Lung microvascular endothelial cell (primary cell): ENCODE measurements at regions not wholly inside any gene's neighbourhood (a gene's known extent, or its start where the extent isn't known, plus 50 kb on each side); places are given as distances from the start of the nearest gene placed in this dataset.

Source experiments
- DNase-seq, 2 donors: peaks; one replicate each; pipeline versions ENCODE4 v3.0.0 to v3.0.0-alpha.2; 2010; ENCODE audit warnings: low read depth in 2 of 2

GRCh38 chr18:42184685-42185477 lies 229.8 kb downstream of the PIK3C3 start:
- no peak for DNase-seq

DNA sequence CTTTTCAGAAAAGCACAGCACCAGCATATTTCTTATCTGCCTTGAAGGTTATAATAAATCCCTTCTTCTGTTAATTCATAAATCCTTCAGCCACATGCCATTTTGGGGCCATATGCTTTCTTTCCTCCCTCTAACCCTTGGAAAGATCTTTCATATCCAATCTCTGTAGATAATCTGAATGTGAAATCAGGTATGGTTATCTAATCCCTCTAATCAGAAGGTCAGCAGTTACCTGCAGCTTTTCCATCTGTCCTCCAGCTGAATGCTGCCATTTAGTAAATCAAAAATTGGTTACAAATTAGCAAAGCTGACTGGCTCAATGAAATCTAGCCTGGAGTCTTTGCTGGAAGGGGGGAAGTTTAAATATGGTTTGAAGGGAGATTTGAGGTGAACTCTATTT lies 230.5 kb downstream of the PIK3C3 start:
- no peak for DNase-seq

GRCh38 chr18:42187611-42188380 lies 232.8 kb downstream of the PIK3C3 start:
- no peak for DNase-seq

GRCh38 chr18:42190643-42191042 lies 235.6 kb downstream of the PIK3C3 start:
- DNase-seq: no peak

- DNase-seq: peak in 1 of 2 donors; percentile 32
Measured at GRCh38 chr18:42192251-42193248, 237.5 kb downstream of the PIK3C3 start.

DNA sequence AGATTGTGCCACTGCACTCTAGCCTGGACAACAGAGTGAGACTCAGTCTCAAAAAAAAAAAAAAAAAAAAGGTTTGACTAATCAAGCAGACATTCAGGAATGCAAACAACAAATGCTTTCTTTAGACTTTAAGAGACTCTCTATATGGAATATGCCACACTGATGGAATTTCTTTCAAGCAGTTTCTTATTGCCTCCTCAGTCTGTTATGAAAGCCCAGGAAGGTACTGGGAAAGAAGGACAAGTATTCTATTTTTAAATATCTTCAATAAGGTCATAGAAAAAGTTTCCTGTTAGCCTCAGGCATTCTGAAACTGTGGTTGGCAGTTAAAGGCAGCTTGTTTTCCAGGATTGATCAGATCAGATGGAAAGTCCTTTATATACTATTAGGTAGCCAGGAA lies 241.6 kb downstream of the PIK3C3 start:
- DNase-seq: no peak

DNA sequence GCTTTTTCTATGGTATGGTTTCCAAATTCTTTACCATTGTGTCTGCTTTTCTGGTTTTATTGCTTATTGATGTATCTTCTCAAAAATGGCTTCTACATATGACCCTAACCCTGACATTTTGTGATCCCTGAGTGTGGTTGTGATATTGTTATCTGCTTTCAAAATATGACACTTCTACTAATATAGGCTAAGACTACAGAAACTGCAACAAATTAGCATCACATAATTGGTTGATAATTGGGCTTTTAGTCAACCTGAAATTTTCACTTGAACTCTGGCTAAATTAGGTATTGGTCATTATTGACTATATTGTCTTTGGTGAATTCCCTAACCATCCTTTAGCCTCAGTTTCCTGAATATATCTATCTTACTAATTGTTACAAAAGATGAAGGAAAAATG lies 246.1 kb downstream of the PIK3C3 start:
- DNase-seq: no peak

GRCh38 chr18:42211201-42211600 lies 256.2 kb downstream of the PIK3C3 start:
- DNase-seq: no peak

- DNase-seq: no peak
Measured at GRCh38 chr18:42222557-42222956, 267.5 kb downstream of the PIK3C3 start.

GRCh38 chr18:42228581-42228980 lies 273.5 kb downstream of the PIK3C3 start:
- no peak for DNase-seq

DNA sequence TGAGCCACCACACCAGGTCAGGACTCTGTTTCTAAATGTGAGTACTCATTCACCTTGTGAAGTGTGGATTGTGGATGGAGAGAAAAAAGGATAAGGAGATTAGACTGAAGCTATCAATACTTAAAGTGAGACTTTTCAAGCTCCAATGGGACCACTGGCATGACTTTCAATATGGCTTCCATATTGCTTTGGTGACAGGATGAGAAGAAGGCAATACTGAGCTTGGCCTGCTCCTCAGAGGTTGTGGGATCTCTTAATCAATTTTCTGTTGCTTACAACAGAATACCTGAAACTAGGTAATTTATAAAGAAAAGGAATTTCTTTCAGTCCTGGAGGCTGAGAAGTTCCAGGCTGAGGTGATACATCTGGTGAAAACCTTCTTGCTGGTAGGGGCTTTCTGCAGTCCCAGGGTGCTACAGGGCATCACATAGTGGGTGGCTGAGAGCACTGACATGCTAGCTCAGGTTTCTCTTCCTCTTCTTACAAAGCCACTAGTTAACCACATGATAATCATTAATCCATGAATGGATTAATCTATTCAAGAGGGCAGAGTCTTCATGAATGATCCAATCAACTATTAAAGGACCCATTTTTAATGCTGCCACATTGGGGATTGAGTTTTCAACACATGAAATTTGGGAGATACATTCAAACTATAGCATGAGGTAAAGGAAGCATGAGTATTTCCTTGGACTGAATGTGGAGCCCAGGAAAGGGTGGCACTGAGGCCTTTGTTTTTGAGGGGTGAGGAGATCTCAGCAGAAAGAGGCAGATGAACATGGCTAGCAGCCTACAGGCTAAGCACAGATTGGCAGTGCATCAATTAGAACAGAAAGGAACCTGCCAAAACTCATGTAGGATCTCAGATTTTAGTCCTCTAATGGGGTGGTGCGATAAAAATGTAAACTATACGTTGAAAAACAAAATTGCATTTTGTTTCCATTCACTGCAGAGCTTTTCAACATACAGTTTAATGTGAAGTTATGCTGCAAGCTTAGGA lies 274.5 kb downstream of the PIK3C3 start:
- no peak for DNase-seq

DNA sequence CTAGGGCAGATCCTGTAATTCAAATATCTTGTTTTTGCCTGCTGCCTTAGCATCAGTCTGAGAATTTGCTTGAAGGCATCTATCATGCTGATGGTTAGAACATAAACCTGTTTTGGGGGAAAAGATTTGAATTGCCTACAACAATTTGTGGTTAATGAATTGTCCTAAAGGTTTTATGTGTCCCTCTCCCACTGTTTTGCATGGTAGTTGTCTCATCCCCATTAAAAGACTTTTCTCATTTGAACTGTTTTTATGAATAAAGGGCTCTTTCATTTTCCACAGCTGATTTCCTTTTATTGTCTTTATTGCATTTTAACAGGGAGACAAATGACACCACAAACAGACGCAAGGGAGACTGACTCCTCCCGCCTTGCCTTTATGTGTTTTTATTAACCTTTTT lies 275.6 kb downstream of the PIK3C3 start:
- DNase-seq: no peak

DNA sequence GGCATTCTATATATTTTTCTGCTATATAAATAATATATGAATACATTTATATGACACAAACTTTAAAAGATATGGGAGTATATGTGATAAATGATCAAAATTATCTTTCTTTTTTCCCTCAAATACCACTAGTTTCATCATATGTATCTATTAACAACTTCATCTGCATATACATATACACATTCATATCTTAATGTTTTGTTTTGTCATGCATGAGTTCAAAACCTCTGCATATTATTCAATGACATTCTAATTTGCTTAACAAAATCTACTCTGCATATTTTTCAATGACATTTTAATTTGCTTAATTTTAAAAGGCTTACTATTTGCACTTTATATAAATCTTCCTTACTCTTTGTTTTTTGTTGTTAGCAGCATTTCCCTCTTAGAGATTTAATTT lies 276.2 kb downstream of the PIK3C3 start:
- DNase-seq: no peak

DNA sequence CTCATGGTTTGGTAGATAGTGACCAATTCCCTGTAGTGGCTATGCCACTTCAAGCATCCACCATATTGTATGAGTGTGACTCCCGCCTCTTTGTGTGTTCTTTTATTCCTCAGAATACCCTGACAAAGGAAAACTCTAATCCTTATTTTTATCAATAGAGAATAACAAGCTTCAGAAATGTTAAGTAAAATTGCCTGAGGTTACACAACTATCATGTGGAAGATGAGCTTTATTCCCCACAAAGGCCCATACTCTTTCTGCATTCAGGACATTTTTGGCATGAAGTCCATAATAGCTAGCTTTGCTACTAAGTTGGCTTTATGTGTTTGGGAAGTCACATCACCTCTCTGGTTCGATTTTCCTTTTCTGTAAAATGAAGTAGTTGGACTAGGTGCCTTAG lies 276.8 kb downstream of the PIK3C3 start:
- no peak for DNase-seq

DNA sequence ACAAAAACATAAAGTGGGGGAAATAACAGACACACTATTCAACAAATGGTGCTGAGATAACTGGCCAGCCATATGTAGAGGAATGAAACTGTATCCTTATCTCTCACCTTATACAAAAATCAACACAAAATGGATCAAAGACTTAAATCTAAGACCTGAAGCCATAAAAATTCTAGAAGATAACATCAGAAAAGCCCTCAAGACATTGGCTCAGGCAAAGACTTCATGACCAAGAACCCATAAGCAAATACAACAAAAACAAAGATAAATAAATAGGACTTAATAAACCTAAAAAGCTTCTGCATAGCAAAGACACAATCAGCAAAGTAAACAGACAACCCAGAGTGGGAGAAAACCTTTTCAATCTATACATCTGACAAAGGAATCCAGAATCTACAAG lies 278.9 kb downstream of the PIK3C3 start:
- DNase-seq: no peak

DNA sequence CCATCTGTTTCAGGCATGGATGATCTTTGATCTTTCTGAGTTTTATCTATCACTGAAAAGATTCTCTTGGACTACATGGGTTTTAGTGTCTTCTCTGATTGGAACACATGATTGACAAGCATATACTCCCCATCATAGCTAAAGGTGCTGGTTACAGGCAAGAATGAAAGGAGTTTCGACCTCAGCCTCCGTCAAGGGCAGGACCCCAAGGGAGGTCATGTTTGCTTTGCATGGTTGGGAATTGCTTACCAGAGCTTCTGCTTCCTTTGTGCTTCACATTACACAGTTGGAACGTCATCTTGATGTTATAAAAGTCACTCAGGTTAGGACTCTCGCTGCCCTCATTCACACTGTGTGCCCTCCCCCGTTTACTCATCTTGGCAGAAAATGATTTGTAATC lies 287.7 kb downstream of the PIK3C3 start:
- no peak for DNase-seq

DNA sequence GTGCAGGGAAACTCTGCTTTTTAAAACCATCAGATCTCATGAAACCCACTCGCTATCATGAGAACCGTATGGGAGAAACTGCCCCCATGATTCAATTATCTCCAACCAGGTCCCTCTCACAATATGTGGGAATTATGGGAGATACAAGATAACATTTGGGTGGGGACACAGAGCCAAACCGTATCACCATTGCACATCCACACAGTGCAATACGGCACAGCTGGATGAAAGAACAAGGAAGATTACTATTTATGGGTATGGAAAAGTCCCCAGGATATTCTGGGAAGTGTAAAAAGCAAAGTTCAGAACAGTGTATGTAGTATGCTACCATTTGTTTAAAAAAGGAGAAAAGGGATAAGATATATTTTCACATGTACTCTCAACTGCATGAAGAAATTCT lies 290.1 kb downstream of the PIK3C3 start:
- DNase-seq: no peak

- DNase-seq: no peak
Measured at GRCh38 chr18:42255908-42256765, 301.1 kb downstream of the PIK3C3 start.

- DNase-seq: no peak
Measured at GRCh38 chr18:42258301-42258965, 303.4 kb downstream of the PIK3C3 start.
